Hepatocyte (in vitro differentiated cells): ENCODE measurements at regions not wholly inside any gene's neighbourhood (a gene's known extent, or its start where the extent isn't known, plus 50 kb on each side); places are given as distances from the start of the nearest gene placed in this dataset.

ENCODE experiments used
- DNase-seq: peaks from one replicate; pipeline ENCODE4 v3.0.0-alpha.2; 2016; ENCODE audit warnings: low spot score
- H2AFZ ChIP-seq: fragments of 200-600 bp; sonication (generic); 2 replicates; pipeline ENCODE4 v1.6.0; 2016; ENCODE audit warnings: antibody characterized with exemption, mild to moderate bottlenecking
- H3K27ac ChIP-seq: fragments of 200-600 bp; sonication (generic); 2 replicates; pipeline ENCODE4 v1.5.1; 2016; ENCODE audit warnings: mild to moderate bottlenecking
- H3K27me3 ChIP-seq: fragments of 200-600 bp; sonication (generic); 2 replicates; pipeline ENCODE4 v1.6.1; 2016
- H3K36me3 ChIP-seq: fragments of 200-600 bp; sonication (generic); replicated peaks from 2 replicates; pipeline ENCODE4 v1.5.1; 2016; ENCODE audit warnings: low read depth; ENCODE audit not compliant: insufficient read depth
- H3K4me1 ChIP-seq: fragments of 200-600 bp; sonication (generic); 2 replicates; pipeline ENCODE4 v1.5.1; 2016; ENCODE audit warnings: mild to moderate bottlenecking, moderate library complexity; ENCODE audit not compliant: insufficient read depth
- H3K4me2 ChIP-seq: fragments of 200-600 bp; sonication (generic); 2 replicates; pipeline ENCODE4 v1.6.0; 2016
- H3K4me3 ChIP-seq: fragments of 200-600 bp; sonication (generic); 2 replicates; pipeline ENCODE4 v1.5.1; 2016; ENCODE audit warnings: mild to moderate bottlenecking
- H3K79me2 ChIP-seq: fragments of 200-600 bp; sonication (generic); 2 replicates; pipeline ENCODE4 v1.6.0; 2017; ENCODE audit warnings: mild to moderate bottlenecking
- H3K9me2 ChIP-seq: fragments of 200-600 bp; sonication (generic); replicated peaks from 2 replicates; pipeline ENCODE4 v1.6.0; 2017; ENCODE audit warnings: mild to moderate bottlenecking; ENCODE audit not compliant: insufficient read depth
- H3K9me3 ChIP-seq: fragments of 200-600 bp; sonication (generic); 2 replicates; pipeline ENCODE4 v1.5.1; 2016; ENCODE audit warnings: low read depth, mild to moderate bottlenecking
- H4K20me1 ChIP-seq: fragments of 200-600 bp; sonication (generic); 2 replicates; pipeline ENCODE4 v1.6.0; 2016; ENCODE audit warnings: mild to moderate bottlenecking; ENCODE audit not compliant: insufficient read depth, poor library complexity, severe bottlenecking
- CTCF ChIP-seq: fragments of 200-600 bp; sonication (generic); IDR thresholded peaks from 2 replicates; pipeline ENCODE4 v1.5.1; 2016; ENCODE audit warnings: antibody characterized with exemption, mild to moderate bottlenecking; ENCODE audit not compliant: poor library complexity
- EZH2 ChIP-seq: fragments of 200-600 bp; sonication (generic); IDR thresholded peaks from 2 replicates; pipeline ENCODE4 v1.6.1; 2016; ENCODE audit warnings: antibody characterized with exemption, mild to moderate bottlenecking, borderline replicate concordance
- EZH2phosphoT487 ChIP-seq: fragments of 200-600 bp; sonication (generic); IDR thresholded peaks from one replicate; pipeline ENCODE4 v1.6.1; 2018; ENCODE audit warnings: antibody characterized with exemption, mild to moderate bottlenecking, low read depth, moderate library complexity; ENCODE audit not compliant: unreplicated experiment, severe bottlenecking
- WGBS: methylation state at CpG from one replicate; pipeline ENCODE4 v1.1.6; 2016; ENCODE audit warnings: low lambda C conversion rate; ENCODE audit errors: missing lambda C conversion rate; 5-methylcytosine and 5-hydroxymethylcytosine counted together

GRCh38 chr3:56989977-56990640, 70.4 kb upstream of the SPATA12 start:
- H3K4me2 ChIP-seq: no peak overlapping the region
- no peaks in the 10 kb centered on the region for H3K9me2 ChIP-seq
- 70% methylated on average over 12 of the region's 12 CpGs for WGBS
- no peaks in the 10 kb centered on the region for H3K9me3 ChIP-seq
- no peak overlapping the region for H3K4me3 ChIP-seq
- peak overlapping the region; percentile 59 for H3K27ac ChIP-seq
- no peak for TF ChIP-seq CTCF
- TF ChIP-seq EZH2phosphoT487: no peak
- TF ChIP-seq EZH2: no peak
- no peaks in the 10 kb centered on the region for H4K20me1 ChIP-seq
- no peak overlapping the region for H2AFZ ChIP-seq
- no peaks in the 10 kb centered on the region for H3K79me2 ChIP-seq
- no peak for DNase-seq
- H3K27me3 ChIP-seq: no peaks in the 10 kb centered on the region
- H3K4me1 ChIP-seq: peaks cover 42% of the 10 kb centered on the region
- no peaks in the 10 kb centered on the region for H3K36me3 ChIP-seq

- Histone ChIP-seq H3K4me2 (peak overlapping the region; percentile 63), H3K36me3 (no peaks in the 10 kb centered on the region), H3K9me2 (no peaks in the 10 kb centered on the region), H4K20me1 (no peaks in the 10 kb centered on the region), H3K9me3 (no peaks in the 10 kb centered on the region), H3K4me1 (peaks cover 42% of the 10 kb centered on the region), H3K4me3 (no peak overlapping the region), H3K79me2 (no peaks in the 10 kb centered on the region), H3K27me3 (no peaks in the 10 kb centered on the region), H3K27ac (peak overlapping the region; percentile 59), H2AFZ (no peak overlapping the region)
- 62% methylated on average over 11 of the region's 11 CpGs for WGBS
- no peak for DNase-seq
- TF ChIP-seq EZH2phosphoT487 (no peak), CTCF (no peak), EZH2 (no peak)
These were observed 71.1 kb upstream of the SPATA12 start for GRCh38 chr3:56989169-56989976.

- no peaks in the 10 kb centered on the region for H3K79me2 ChIP-seq
- TF ChIP-seq EZH2 (no peak), CTCF (peak; percentile 89), EZH2phosphoT487 (no peak)
- H4K20me1 ChIP-seq: no peaks in the 10 kb centered on the region
- H3K27ac ChIP-seq: no peak overlapping the region
- no peaks in the 10 kb centered on the region for H3K36me3 ChIP-seq
- H3K4me2 ChIP-seq: peak overlapping the region; percentile 63
- no peaks in the 10 kb centered on the region for H3K9me2 ChIP-seq
- 17% methylated on average over 10 of the region's 10 CpGs for WGBS
- H3K9me3 ChIP-seq: no peaks in the 10 kb centered on the region
- H3K27me3 ChIP-seq: no peaks in the 10 kb centered on the region
- peak; percentile 93 for DNase-seq
- H3K4me3 ChIP-seq: no peak overlapping the region
- peaks cover 42% of the 10 kb centered on the region for H3K4me1 ChIP-seq
- H2AFZ ChIP-seq: no peak overlapping the region
These were observed 71.9 kb upstream of the SPATA12 start for GRCh38 chr3:56988458-56989168.
